Hematopoietic multipotent progenitor cell treated with erythropoietin and hydrocortisone succinate and interleukin-3 and kit ligand, for 6 days (in vitro differentiated cells): ENCODE measurements at regions not wholly inside any gene's neighbourhood (a gene's known extent, or its start where the extent isn't known, plus 50 kb on each side); places are given as distances from the start of the nearest gene placed in this dataset.

Experiments
- DNase-seq: peaks from one replicate; pipeline ENCODE4 v3.0.0-alpha.2; 2015

GRCh38 chr1:229069176-229069575 is 201.7 kb upstream of the RAB4A start:
- no peak for DNase-seq

DNA sequence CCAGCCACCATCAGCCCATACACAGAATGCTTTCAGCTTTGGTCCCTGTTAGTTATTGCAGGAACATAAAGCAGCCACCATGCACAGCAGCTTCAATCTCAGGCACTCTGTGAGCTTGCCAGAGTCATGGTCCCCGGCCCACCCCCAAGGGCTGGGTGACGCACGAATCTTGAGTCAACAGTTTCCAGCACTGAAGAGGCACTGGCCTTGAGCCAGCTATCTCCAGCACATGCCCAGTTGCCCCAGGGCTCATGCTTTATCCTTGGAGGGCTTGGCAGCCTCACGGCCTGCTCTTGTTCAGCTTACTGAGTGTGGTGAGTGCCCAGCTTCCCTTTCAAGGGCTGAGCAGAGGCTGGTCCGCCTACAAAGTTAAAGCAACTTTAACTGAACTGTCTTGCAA is 200.7 kb upstream of the RAB4A start:
- DNase-seq = peak; percentile 47

DNA sequence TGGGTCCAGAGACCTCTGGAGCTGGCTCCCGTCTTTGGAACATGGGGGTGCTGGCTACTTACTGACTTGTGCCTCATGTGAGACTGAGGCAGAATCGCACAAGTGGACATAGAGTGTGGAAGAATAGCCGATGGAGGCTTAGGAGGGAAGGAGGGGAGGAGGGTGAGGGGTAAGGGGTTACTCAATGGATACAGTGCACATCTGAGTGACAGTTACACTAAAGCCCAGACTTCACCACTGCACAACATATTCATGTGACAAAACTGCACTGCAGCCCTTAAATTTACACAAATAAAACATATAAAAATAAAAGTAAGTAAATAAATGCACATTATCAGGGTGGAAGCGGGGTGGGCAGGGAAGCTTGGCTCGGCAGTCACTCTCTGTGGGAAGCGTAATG is 197.7 kb upstream of the RAB4A start:
- DNase-seq = no peak

DNA sequence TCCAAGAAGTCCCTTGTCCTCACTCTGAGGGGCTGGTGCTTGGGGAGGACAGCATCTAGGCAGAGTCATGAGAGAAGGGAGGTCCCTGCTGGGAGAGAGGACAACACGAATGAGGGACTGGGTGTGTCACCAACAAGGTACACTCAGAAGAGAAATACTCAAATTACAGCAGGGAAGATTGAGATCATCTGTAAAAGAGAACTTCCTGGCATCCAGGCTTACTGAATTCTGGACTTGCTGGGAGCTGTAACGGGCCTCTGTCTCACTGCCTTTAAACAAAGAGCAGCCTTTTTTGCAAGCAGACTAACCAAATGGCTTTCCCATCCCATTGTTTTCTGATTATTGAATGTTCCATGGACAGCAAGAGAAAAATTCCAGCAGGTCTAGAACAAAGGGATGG is 195.7 kb upstream of the RAB4A start:
- DNase-seq = no peak

DNA sequence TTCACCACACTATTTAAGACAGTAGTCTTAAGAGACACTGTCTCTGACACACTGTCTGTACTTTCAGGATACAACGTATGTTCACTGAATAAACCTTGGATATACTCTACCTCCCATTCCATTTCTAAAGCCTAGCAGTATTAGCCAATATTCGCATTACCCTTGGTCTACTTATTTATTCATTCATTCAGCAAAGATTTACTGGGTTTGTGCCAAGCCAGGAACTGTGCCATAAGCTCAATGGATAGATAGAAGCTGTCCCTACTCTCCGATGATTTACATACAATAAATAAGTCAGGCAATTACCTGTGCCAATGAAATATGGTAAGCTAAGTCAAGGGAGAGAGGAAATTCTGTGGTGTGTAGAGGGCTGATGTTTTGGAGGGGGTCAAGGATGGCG is 195.2 kb upstream of the RAB4A start:
- DNase-seq = no peak

DNA sequence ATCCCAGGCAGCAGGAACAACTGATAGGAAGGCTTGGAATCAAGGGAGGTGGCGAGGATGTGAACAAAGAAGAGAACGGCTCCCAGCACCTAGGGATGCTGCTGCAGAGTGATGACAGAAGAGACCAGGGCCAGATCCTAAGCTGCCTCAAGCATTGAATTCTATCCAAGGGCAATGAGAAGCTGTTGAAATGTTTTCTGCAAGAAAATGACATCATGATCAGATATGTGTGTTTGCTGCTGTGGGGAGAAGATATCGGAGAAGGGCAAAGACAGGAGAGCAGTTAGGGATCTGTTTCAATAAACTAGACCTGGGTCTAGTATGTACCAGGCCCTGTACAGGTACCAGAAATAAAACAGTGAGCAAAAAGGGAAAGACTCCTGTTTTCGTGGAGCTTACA is 194.7 kb upstream of the RAB4A start:
- no peak for DNase-seq

DNA sequence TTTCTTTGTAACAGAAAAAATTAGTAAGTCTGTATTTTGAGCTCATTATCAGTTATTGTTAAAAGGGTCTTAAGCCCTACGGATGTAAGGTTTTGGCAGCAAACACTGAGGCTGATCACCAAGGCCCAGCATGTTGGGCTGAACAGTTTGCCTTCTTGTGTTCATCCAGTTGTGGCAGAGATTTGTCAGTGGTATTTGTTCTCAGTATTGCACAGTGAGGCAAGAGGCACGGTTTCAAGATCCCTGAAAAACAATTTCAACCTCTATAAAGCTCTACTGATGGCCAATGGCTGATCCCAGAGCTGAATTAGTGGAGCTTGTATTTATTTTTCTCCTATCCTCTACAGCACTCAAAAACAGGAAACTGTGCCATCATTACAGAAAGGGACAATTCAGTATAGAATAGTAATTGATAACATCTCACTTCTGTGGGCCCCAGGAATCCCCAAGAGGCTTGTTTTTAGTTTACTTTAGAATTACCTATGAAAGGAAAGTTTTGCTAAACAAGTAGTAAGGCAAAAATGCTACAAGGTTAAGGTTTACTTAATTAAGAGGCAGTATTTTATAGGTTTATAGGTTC is 191.8 kb upstream of the RAB4A start:
- DNase-seq = no peak

DNA sequence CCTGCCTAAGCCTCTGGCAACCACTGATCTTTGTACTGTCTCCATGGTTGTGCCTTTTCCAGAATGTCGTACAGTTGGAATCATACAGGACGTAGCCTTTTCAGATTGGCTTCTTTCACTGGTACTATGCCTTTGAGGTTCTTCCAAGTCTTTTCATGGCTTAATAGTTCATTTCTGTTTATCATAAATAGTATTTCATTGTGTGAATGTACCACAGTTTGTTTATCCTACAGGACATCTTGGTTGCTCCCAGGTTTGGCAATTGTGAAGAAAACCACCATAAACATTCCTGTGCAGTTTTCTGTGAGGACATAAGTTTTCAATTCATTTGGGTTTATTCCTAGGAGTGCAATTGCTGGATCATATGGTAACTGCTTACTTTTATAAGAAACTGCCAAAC is 190.6 kb upstream of the RAB4A start:
- DNase-seq = no peak

DNA sequence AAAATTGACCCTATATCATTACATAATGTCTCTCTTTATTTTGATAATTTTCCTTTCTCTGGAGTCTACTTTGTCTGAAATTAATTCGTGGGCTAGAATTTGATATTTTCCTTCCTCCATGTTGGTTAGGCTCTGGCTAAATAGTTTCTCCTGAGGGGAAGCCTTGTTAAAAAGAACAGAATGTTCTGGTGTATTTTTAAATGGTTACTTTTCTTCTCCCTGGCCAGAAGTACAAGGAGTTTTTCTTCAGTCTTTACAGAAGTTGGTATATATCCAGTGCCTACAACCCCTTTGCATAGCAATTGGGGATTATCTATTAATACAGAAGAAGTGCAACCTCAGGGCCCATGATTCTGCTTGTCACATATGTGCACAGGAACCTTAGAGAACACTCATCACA is 185.6 kb upstream of the RAB4A start:
- no peak for DNase-seq

- no peak for DNase-seq
These were observed 184.8 kb upstream of the RAB4A start for GRCh38 chr1:229086091-229086490.

GRCh38 chr1:229086686-229087085 is 184.2 kb upstream of the RAB4A start:
- no peak for DNase-seq

DNA sequence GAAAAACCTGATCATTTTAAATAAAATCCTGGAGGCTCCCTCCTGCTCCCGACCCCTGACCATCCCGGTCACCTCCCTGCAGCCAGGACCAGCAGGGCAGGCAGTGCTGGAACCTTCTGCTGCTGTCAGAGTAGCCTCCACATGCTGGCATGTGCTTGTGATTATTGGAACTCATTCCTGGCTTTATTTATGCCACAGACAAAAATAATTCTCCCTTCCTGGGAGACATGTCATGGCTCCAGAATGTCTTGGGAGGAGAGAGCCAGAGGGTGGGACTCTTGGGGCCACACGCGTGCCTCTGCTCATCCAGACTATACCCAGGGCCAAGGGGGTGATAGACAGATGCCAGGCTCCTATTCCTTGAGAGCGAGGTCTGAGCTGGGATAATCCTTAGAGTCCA is 183.6 kb upstream of the RAB4A start:
- no peak for DNase-seq

GRCh38 chr1:229087906-229088305 is 183.0 kb upstream of the RAB4A start:
- DNase-seq = no peak

DNA sequence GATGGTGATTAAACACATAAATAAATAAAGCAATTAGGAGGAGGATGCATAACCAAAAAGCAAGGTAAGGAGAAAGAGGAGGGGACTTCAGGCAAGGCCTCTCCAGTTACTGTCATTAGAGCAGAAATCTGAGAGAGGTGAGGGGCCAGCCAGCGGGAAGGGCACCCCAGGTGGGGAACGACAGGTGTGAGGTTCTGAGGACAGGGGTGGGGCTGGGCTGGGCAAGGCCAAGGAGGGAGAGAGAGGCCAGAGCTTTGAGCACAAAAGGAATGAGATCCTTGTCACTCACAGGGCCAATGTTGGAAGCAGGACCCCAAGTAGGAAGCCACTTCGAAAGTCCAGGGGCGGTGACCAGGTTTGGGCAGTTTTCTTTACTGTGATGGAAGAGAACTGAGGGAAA is 182.2 kb upstream of the RAB4A start:
- no peak for DNase-seq

DNA sequence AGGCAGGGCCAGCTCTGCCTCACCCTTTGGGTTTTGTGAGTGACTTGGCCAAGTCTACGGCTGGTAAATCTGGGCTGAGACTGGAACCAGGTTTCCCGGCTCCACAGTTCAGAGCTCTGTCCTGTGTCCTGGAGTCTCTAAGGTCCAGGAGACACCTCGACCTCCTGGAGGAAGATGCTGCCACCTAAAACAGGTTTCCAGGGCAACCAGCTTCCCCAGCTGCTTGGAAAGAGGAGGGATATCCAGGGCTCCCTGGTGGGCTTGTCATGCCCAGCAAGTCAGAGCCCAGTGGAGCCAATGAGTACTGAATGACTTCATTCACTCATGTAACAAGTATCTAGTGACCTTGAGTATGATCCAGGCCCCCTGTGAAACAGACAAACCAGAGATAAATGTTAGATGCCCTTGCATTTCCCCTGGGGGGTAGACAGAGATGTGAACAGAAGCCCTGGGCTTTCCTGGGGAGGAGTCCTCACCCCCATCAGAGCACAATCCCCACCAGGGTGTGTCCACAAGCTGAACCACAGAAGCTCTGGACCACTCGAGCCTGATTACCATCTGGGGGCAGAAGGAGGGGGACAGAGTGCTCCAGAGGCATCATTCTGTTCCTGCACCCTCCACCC is 181.2 kb upstream of the RAB4A start:
- no peak for DNase-seq

DNA sequence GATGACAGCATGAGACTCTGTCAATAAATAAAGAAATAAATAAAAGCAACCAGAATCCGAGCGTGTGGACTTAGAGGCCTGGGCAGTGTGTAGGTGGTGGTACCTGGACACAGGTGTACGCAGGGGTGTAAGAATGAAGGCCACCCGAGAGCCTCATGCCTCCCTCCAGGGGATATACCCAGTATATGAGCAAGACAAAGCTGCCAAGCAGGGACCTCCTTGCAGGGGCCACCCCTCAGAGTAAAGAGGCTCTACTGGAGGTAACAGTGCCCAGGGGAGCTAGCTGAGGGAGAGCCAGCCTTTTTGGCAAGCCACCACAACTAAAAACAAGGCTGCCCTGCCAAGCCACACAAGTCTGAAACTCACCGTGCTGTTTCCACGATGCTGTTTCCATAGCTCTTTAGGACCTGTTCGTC is 179.2 kb upstream of the RAB4A start:
- DNase-seq = no peak

DNA sequence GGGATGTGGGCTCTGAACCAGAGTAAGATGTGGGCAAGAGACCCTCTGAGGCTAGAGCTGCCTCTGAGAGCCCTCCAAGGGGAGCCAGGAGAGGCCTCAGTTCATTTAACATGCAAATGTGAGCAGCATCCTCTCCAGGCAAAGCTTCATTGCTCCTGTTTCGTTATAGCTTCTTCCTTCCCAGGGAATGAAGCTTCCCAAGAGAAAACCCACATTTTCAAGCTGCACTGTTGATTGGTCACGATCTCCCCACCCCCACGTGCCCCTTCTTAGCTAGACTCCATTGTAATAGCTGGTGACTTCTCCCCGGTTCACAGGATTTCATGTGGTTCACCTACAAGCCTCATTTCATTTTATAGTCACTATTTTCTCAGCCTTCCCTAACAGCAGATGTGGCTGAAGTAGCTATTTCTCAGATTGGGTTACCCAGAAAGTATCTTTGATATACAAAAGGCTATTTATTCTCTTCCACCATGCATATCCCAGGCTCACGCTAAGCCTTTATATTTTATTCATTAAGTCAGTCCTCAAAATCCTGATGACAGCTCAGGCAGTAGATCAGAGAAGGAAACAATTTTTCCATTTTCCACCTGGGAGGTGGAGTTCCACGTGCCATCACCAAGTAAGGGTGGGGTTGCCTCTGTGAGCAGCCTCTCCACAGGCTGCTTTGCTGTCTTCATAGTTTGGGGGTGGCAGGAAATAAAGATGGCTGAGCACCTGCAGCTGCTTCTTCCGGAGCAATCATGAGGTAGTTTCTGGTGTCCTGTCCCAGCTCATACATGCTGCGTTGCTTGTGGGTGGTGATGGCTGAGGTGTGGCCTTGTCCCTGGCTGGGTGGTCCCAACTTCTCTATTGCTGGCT is 178.3 kb upstream of the RAB4A start:
- no peak for DNase-seq

DNA sequence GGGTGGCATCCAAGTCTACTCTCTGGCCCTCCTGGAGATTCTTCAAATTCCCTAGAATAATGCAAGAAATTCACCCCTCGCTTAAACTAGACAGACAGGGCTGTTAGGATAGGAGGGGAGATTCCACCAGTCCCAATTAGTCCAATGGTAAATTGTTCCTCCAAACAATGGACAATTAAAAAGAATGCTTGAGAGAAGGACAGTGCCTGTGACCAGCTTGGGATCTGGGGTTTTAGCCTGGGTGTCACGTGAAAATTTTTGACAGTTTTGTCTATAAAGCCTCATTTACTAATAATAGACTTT is 177.7 kb upstream of the RAB4A start:
- DNase-seq = no peak

GRCh38 chr1:229093609-229094336 is 177.1 kb upstream of the RAB4A start:
- DNase-seq = no peak

GRCh38 chr1:229094476-229095311 is 176.2 kb upstream of the RAB4A start:
- DNase-seq = no peak

- no peak for DNase-seq
These were observed 175.6 kb upstream of the RAB4A start for GRCh38 chr1:229095325-229095724.

DNA sequence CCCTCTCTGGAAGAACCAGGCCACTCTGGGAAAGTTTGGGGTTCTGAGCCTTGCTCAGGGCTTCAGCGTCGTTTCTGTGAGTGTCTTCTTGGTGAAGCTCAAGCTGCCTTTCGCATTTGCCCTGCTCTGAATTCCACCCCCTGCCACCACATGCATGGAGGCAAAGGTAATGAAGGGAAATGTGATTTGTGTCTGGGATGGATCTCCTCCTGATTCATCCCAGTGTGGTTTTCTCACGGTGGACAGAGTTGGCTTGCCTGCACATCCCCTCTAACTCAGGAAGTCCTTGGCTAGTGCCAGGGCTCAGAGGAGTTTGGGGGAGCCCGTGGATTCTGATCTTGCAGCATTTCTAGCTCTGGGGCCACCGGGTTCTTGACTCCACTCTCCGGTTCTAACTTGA is 173.6 kb upstream of the RAB4A start:
- DNase-seq = no peak

DNA sequence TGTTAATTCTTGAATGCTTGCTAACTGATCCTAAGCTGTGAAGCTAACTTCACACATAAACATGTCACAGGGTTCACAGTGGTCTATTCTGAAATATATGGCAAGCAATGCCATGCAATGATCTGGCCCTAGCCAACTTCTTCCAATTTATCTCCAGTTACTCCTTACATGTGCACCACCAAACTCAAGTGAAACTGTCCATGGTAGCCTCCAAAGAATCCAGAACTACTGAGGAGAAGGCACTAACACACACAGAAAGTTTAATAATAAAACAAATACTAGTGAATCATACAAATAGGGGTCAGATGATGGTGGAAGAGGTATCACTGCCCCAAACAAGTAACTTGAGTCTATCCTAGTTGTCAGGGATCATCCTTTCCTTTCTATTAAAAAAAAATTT is 172.6 kb upstream of the RAB4A start:
- DNase-seq = no peak
